ENCODE measurements at regions not wholly inside any gene's neighbourhood (a gene's known extent, or its start where the extent isn't known, plus 50 kb on each side); places are given as distances from the start of the nearest gene placed in this dataset.

DNA sequence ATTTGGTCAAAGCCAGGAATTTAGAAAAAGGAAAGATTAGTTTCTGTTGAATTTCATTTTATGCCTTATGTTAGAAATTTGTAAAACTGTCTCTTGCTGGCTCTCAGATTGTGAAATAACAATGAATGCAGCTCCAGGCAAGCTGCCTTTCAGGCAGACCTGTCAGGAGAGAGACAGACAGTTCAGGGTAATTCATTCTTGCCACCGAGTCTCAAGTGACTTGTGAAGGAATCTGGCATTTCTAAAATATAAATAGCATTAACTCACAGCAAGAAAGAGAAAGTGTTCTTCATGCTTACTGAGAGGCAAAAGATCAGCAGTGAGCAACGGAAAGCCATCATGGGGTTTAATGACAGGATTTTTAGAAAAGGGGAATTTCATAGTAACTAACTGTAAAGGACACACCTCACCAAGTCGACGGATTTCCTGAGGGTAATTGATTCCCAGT, 442.3 kb upstream of the AKR1E2 start:
- TF ChIP-seq, protein P1, sequence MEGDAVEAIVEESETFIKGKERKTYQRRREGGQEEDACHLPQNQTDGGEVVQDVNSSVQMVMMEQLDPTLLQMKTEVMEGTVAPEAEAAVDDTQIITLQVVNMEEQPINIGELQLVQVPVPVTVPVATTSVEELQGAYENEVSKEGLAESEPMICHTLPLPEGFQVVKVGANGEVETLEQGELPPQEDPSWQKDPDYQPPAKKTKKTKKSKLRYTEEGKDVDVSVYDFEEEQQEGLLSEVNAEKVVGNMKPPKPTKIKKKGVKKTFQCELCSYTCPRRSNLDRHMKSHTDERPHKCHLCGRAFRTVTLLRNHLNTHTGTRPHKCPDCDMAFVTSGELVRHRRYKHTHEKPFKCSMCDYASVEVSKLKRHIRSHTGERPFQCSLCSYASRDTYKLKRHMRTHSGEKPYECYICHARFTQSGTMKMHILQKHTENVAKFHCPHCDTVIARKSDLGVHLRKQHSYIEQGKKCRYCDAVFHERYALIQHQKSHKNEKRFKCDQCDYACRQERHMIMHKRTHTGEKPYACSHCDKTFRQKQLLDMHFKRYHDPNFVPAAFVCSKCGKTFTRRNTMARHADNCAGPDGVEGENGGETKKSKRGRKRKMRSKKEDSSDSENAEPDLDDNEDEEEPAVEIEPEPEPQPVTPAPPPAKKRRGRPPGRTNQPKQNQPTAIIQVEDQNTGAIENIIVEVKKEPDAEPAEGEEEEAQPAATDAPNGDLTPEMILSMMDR (IDR thresholded peaks at IDR 0.05; ENCODE audit: low read depth, low read length): no peak
- TF ChIP-seq, protein P2, sequence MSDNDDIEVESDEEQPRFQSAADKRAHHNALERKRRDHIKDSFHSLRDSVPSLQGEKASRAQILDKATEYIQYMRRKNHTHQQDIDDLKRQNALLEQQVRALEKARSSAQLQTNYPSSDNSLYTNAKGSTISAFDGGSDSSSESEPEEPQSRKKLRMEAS (IDR thresholded peaks at IDR 0.05; ENCODE audit: low read depth, low read length): no peak
- TF ChIP-seq POLR2A (IDR thresholded peaks at IDR 0.05; ENCODE audit: extremely low read depth, insufficient read length): no peak

All from NB4 (cell line).